Caco-2 (cell line): ENCODE measurements at regions not wholly inside any gene's neighbourhood (a gene's known extent, or its start where the extent isn't known, plus 50 kb on each side); places are given as distances from the start of the nearest gene placed in this dataset.

Source experiments
- BruUV-seq: library from RNA; stranded (reverse); fragments of 400-500 nt; replicated peaks from 2 replicates; lab custom pipeline; 2021; lab: Mats Ljungman, UMichigan
- CTCF ChIA-PET: fragments of 300-600 bp; sonication (Branson Sonifier 250); formaldehyde crosslinking; loops from one replicate; lab custom pipeline; 2022; ENCODE audit warnings: antibody characterized with exemption; lab: Charles Lee
- POLR2A ChIA-PET: fragments of 300-600 bp; sonication (Branson Sonifier 250); formaldehyde crosslinking; loops from one replicate; lab custom pipeline; 2022; ENCODE audit warnings: antibody characterized with exemption; lab: Charles Lee
- DNase-seq, 2 experiments: peaks; one replicate each; pipeline versions ENCODE4 v3.0.0 to v3.0.0-alpha.2; 2020 to 2022
- H3K27me3 ChIP-seq: replicated peaks from 2 replicates; pipeline ENCODE4 v1.6.0; 2011; ENCODE audit warnings: low read length; ENCODE audit not compliant: control insufficient read depth, insufficient read depth
- H3K36me3 ChIP-seq: 2 replicates; pipeline ENCODE4 v1.5.1; 2011; ENCODE audit warnings: low read length; ENCODE audit not compliant: control insufficient read depth, insufficient read depth
- H3K4me1 ChIP-seq: fragments of 250-450 bp; sonication (Bioruptor Pico); 2 replicates; pipeline ENCODE4 v1.5.1; 2020; ENCODE audit warnings: mild to moderate bottlenecking
- H3K4me3 ChIP-seq: 2 replicates; pipeline ENCODE4 v1.5.1; 2011; ENCODE audit warnings: low read depth, mild to moderate bottlenecking, control low read depth, low read length
- H3K9me3 ChIP-seq: fragments of 250-450 bp; sonication (Bioruptor Pico); 2 replicates; pipeline ENCODE4 v1.5.1; 2020; ENCODE audit warnings: mild to moderate bottlenecking, moderate library complexity
- H3K27ac Mint-ChIP-seq: one replicate; pipeline ENCODE4 v1.8.0; 2022; ENCODE audit warnings: mixed read lengths; ENCODE audit not compliant: unreplicated experiment
- H3K27me3 Mint-ChIP-seq: one replicate; pipeline ENCODE4 v1.8.0; 2022; ENCODE audit warnings: mixed read lengths; ENCODE audit not compliant: insufficient read depth, unreplicated experiment
- H3K36me3 Mint-ChIP-seq: one replicate; pipeline ENCODE4 v1.8.0; 2022; ENCODE audit warnings: mild to moderate bottlenecking, mixed read lengths; ENCODE audit not compliant: insufficient read depth, unreplicated experiment
- H3K4me1 Mint-ChIP-seq: one replicate; pipeline ENCODE4 v1.8.0; 2022; ENCODE audit warnings: low read depth, mixed read lengths; ENCODE audit not compliant: unreplicated experiment
- H3K4me3 Mint-ChIP-seq: one replicate; pipeline ENCODE4 v1.8.0; 2022; ENCODE audit warnings: mild to moderate bottlenecking, moderate library complexity, mixed read lengths; ENCODE audit not compliant: unreplicated experiment
- H3K9me3 Mint-ChIP-seq: one replicate; pipeline ENCODE4 v1.8.0; 2022; ENCODE audit warnings: mixed read lengths; ENCODE audit not compliant: unreplicated experiment
- CTCF ChIP-seq, 2 experiments: fragments of 200-600 bp in 1 of 2; IDR thresholded peaks; 1 replicate in 1 of 2; 2 replicates in 1 of 2; pipeline versions ENCODE4 v1.5.1 to v1.8.0; 2011 to 2022; ENCODE audit warnings: antibody characterized with exemption in 1 of 2, control low read depth in 1 of 2, inconsistent platforms in 1 of 2, low read depth in 1 of 2, low read length in 1 of 2, mild to moderate bottlenecking in 1 of 2, moderate library complexity in 1 of 2; ENCODE audit not compliant: insufficient read depth in 1 of 2, severe bottlenecking in 1 of 2, unreplicated experiment in 1 of 2
- intact Hi-C: fragments of 100-400 bp; cut with micrococcal nuclease; formaldehyde crosslinking; loops from one replicate; pipeline ENCODE4 v1.10.0; 2022; ENCODE audit not compliant: unreplicated experiment

- peaks cover 9% of the 10 kb centered on the region for H3K9me3 Mint-ChIP-seq
- no peak overlapping the region for H3K4me3 ChIP-seq
- no peak for DNase-seq
- intact Hi-C loops = no loop called here
- H3K36me3 Mint-ChIP-seq = no peaks in the 10 kb centered on the region
- no peak overlapping the region for H3K4me3 Mint-ChIP-seq
- BruUV-seq = no TSS peak
- H3K27ac Mint-ChIP-seq = no peak overlapping the region
- H3K27me3 Mint-ChIP-seq = no peaks in the 10 kb centered on the region
- CTCF ChIA-PET = no interaction called here
- POLR2A ChIA-PET = no interaction called here
- peaks cover 6% of the 10 kb centered on the region for H3K4me1 Mint-ChIP-seq
- H3K36me3 ChIP-seq = no peaks in the 10 kb centered on the region
- H3K4me1 ChIP-seq = peaks cover 5% of the 10 kb centered on the region; the same call in 1 of the 2 replicates
- H3K9me3 ChIP-seq = no peaks in the 10 kb centered on the region
- no peak for TF ChIP-seq CTCF (IDR thresholded peaks at IDR 0.05; ENCODE audit: insufficient read depth in 1 of 2, low read depth in 1 of 2, low read length in 1 of 2, severe bottlenecking in 1 of 2, unreplicated experiment in 1 of 2)
- H3K27me3 ChIP-seq = no peaks in the 10 kb centered on the region
These were observed 177.4 kb upstream of the IL12B start for GRCh38 chr5:159507661-159508060.

- H3K4me1 ChIP-seq = peaks cover 5% of the 10 kb centered on the region; the same call in 1 of the 2 replicates
- H3K4me3 Mint-ChIP-seq = no peak overlapping the region
These were observed 178.1 kb upstream of the IL12B start for GRCh38 chr5:159508344-159508743.

GRCh38 chr5:159509002-159509660 is 178.8 kb upstream of the IL12B start:
- Mint-ChIP-seq H3K9me3 (peaks cover 9% of the 10 kb centered on the region), H3K4me1 (peaks cover 6% of the 10 kb centered on the region), H3K27ac (no peak overlapping the region), H3K36me3 (no peaks in the 10 kb centered on the region), H3K27me3 (no peaks in the 10 kb centered on the region), H3K4me3 (no peak overlapping the region)
- POLR2A ChIA-PET = no interaction called here
- no peaks in the 10 kb centered on the region for H3K27me3 ChIP-seq
- H3K9me3 ChIP-seq = no peaks in the 10 kb centered on the region
- BruUV-seq = no TSS peak
- intact Hi-C loops = no loop called here
- no peak for DNase-seq
- CTCF ChIA-PET = no interaction called here
- TF ChIP-seq CTCF (IDR thresholded peaks at IDR 0.05; ENCODE audit: insufficient read depth in 1 of 2, low read depth in 1 of 2, low read length in 1 of 2, severe bottlenecking in 1 of 2, unreplicated experiment in 1 of 2) = no peak
- no peak overlapping the region for H3K4me3 ChIP-seq
- H3K36me3 ChIP-seq = no peaks in the 10 kb centered on the region
- peaks cover 5% of the 10 kb centered on the region; the same call in 1 of the 2 replicates for H3K4me1 ChIP-seq

More at GRCh38 chr5:159508344-159508743, 178.1 kb upstream of the IL12B start:
- Mint-ChIP-seq H3K4me1 (peaks cover 6% of the 10 kb centered on the region), H3K27me3 (no peaks in the 10 kb centered on the region), H3K27ac (no peak overlapping the region), H3K36me3 (no peaks in the 10 kb centered on the region), H3K9me3 (peaks cover 9% of the 10 kb centered on the region)
- no peak for DNase-seq
- intact Hi-C loops = no loop called here
- Histone ChIP-seq H3K27me3 (no peaks in the 10 kb centered on the region), H3K9me3 (no peaks in the 10 kb centered on the region), H3K4me3 (no peak overlapping the region), H3K36me3 (no peaks in the 10 kb centered on the region)
- CTCF ChIA-PET = no interaction called here
- BruUV-seq = no TSS peak
- no peak for TF ChIP-seq CTCF (IDR thresholded peaks at IDR 0.05; ENCODE audit: insufficient read depth in 1 of 2, low read depth in 1 of 2, low read length in 1 of 2, severe bottlenecking in 1 of 2, unreplicated experiment in 1 of 2)
- POLR2A ChIA-PET = no interaction called here
